GM10248 (cell line): ENCODE measurements at regions not wholly inside any gene's neighbourhood (a gene's known extent, or its start where the extent isn't known, plus 50 kb on each side); places are given as distances from the start of the nearest gene placed in this dataset.

Experiments used
- CTCF ChIA-PET: fragments of 300-600 bp; sonication (Branson Sonifier 250); formaldehyde crosslinking; extraction: SDS; loops from one replicate; lab custom pipeline; 2021; ENCODE audit warnings: antibody characterized with exemption; lab: Yijun Ruan, JAX
- POLR2A ChIA-PET: fragments of 350-650 bp; sonication (Branson Sonifier 250); formaldehyde crosslinking; extraction: SDS; loops from one replicate; lab custom pipeline; 2020; ENCODE audit warnings: antibody characterized with exemption; lab: Yijun Ruan, JAX
- DNase-seq: peaks from one replicate; pipeline ENCODE4 v3.0.0; 2012; ENCODE audit errors: extremely low spot score
- TF ChIP-seq, protein P1 (sequence below): IDR thresholded peaks from 2 replicates; pipeline ENCODE4 v1.5.1; 2012; ENCODE audit warnings: mild to moderate bottlenecking, low read depth; ENCODE audit errors: extremely low read depth, missing control alignments, control extremely low read depth

DNA sequence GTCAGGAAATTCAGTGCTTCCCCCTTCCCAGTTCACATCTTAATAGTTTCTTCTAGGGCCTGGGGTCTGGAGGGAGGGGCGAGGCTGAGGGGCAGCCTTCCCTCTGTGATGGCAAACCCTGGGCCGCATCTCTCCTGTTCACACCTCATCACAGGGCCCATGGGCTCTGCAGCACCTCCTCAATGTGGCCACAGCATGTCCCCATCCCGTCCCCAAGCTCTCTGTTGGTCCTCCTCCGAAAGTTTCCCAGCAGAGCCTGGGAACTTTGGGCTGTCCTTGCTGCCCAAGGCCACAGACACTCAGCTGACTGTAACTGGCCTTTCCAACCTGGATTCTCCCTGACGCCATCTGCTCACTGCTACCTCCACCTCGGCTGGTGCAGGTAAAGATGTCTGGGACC, 112.7 kb upstream of the PTPRM start:
- POLR2A ChIA-PET = no interaction called here
- TF ChIP-seq, protein P1, sequence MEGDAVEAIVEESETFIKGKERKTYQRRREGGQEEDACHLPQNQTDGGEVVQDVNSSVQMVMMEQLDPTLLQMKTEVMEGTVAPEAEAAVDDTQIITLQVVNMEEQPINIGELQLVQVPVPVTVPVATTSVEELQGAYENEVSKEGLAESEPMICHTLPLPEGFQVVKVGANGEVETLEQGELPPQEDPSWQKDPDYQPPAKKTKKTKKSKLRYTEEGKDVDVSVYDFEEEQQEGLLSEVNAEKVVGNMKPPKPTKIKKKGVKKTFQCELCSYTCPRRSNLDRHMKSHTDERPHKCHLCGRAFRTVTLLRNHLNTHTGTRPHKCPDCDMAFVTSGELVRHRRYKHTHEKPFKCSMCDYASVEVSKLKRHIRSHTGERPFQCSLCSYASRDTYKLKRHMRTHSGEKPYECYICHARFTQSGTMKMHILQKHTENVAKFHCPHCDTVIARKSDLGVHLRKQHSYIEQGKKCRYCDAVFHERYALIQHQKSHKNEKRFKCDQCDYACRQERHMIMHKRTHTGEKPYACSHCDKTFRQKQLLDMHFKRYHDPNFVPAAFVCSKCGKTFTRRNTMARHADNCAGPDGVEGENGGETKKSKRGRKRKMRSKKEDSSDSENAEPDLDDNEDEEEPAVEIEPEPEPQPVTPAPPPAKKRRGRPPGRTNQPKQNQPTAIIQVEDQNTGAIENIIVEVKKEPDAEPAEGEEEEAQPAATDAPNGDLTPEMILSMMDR = no peak
- CTCF ChIA-PET = no interaction called here
- no peak for DNase-seq

DNA sequence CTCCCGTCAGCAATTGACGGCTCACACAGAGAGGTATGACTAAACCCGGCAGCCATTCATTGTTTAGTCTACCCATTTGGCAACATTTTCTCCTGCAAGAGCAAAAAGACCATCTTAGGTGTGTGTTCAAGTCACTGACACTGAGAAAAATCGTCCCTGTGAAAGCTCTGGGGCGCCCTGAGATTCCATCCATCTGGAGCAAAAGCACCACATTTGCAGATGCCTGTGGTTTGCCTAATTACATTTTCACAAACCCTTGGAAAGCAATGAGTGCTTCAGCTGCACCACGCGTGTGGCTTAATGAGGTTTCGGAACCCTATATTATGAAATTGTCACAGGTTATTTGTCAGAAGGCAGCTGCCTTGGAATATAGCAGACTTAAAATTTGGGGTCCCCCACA, 110.7 kb upstream of the PTPRM start:
- CTCF ChIA-PET = no interaction called here
- POLR2A ChIA-PET = no interaction called here
- no peak for DNase-seq
- TF ChIP-seq, protein P1 = no peak

DNA sequence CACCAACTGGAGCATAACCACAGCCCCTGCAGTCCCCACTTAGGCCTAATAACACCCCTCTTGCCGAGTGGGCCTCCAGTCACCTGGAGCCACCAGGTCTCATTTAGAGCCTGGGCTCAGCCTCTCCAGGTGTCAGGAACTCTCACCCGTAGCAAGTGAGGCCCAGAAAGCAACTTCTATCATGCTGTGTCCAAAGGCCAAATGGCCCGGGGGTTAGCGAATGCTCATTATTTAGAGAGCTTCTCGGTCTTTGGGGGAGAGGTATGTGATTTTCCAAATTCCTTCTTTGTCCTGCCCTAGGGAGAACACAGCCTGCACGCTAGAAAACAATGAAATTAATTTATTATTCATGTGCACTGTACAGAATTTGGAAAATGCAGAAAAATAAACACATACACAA, 109.9 kb upstream of the PTPRM start:
- ChIA-PET POLR2A (no interaction called here), CTCF (no interaction called here)
- DNase-seq = no peak
- TF ChIP-seq, protein P1 = no peak

DNA sequence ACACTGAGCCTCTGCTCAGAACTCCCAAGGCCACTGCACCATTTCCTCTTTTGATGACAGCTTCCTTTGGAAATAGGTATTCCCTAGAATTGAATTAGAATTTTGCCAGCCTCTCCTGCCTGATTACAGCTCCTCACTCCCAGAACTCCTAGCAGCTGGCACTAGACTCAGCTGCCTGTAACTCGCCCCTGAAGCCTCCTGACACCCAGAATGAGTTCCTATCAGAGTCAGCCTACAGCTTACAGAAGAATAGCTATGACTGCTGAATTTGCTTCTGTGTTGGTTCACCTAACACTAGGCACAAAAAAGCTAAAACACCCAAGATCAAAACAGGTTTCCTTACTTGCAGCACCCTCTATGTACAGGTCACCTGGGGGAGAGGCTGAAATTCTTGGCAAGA, 108.2 kb upstream of the PTPRM start:
- POLR2A ChIA-PET = no interaction called here

DNA sequence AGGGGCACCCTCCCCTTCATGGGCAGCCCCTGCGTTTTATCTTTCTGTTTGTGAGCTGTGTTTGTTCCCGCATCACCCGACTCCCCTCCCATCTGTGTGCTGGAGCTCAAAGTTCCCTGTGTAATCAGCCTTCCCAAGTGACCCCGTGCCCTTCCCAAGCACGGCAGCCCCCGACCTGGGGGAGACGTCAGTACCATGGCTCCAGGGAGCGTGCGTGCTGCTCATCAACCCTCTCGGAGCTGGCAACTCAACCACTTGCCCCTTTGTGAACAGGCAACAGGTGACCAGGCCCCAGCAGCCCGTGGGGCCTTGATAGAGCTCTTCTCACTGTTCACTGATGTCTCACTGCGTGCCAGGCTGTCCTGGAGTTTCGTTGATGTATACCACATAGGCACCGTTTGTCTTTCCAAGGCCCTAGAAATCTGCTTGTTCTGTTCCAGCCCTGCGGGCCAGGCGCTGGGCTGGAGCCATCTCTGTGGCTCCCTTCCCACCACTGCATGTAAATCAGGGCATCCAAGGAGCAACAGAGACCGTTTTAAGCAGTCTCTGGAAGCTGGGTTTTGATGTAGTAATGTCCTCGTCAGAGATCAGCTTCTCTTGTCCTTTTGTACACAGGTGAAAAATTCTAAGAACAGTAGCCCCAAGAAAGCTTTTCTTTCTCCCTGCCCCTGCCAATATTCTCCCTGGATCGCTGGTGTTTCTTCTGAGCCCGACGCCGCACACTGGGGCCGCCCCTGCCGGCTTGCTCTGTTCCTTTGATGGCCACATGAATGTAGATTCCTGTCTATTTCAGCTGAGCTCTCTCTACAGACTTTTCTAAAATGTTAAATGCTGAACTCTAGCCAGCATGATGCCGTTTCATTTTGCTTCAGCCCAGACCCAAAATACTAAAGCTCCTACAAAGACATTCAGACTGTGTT, 107.0 kb upstream of the PTPRM start:
- TF ChIP-seq, protein P1 = no peak
- CTCF ChIA-PET = no interaction called here
- POLR2A ChIA-PET = no interaction called here
- DNase-seq = no peak

More for the DNA sequence above, 108.2 kb upstream of the PTPRM start:
- CTCF ChIA-PET = no interaction called here
- DNase-seq = no peak
- TF ChIP-seq, protein P1 = no peak

DNA sequence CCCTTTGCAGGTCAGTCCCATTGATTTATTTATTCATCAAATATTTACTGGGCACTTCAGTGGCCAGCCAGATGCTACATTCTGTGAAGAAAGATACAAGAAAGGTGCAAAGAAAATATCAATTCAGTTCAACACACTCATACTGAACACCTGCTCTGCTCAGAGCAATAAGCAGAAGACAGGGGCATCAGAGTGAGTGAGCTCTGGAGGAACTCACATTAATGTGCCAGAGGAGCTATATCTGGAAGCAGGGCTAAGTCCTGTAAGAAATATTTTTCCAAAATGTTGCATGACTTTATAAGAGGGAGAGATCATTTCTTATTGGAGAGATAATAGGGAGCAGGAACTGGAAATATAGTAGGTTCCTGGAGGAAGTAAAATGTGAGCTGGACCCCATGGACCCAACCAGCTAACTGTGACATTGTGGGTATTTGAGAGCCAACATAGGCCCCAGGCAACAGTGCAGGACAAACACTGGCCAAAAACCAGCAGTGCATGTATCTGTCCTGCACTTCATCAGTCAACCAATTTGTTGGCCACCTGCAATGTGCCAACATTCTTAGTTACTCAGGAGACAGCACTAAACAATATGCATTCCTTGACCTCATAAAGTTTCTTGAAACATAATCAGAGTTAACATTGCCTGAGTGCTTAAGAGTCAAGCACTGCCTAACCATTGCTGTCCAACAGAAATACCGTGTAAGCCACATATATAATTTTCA, 102.7 kb upstream of the PTPRM start:
- TF ChIP-seq, protein P1 = no peak
- CTCF ChIA-PET = no interaction called here
- POLR2A ChIA-PET = no interaction called here
- DNase-seq = no peak
